Amniotic epithelial cell (primary cell): ENCODE measurements at regions not wholly inside any gene's neighbourhood (a gene's known extent, or its start where the extent isn't known, plus 50 kb on each side); places are given as distances from the start of the nearest gene placed in this dataset.

Experiments used
- DNase-seq: peaks from one replicate; pipeline ENCODE4 v3.0.0-alpha.2; 2010; ENCODE audit warnings: low read depth

DNA sequence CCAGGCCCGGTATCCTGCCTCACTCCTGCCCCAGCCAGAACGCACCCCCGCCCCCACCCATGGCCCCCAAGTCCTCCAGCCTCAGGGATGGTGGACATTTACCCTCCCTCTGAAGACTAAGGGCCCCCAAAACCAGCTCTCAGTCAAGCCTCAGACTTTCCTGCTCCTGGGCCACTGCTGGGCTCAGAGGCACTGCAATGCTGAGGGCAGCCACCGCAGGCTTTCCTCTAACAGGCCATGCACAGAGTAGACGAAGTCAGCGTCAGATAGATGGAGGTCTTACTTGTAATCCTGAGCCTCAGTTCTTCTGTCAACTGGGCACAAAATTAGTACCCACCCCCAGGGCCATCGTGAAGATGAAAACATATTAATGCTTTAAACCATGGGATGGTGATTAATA lies 92.6 kb downstream of the TTC32 start:
- DNase-seq = no peak

DNA sequence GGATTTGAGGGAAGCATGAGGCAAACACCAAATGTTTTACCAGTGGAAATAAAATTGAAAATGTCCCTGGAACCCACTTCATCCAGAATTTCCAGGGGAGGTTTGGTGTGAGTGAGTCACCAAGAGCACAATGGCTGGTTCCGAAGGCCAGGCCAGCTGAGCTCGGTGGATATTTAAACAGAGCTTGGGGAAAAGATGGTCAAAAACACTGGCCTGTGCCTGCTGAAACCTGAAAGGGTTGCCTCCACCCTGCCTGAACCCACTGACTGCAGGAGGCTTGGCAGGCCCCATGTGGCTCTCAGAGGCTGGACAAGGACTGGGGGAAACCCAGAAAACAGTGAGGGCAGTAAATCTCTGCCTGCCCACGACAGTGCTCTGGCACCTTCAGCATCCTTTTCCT lies 93.9 kb downstream of the TTC32 start:
- DNase-seq = no peak

DNA sequence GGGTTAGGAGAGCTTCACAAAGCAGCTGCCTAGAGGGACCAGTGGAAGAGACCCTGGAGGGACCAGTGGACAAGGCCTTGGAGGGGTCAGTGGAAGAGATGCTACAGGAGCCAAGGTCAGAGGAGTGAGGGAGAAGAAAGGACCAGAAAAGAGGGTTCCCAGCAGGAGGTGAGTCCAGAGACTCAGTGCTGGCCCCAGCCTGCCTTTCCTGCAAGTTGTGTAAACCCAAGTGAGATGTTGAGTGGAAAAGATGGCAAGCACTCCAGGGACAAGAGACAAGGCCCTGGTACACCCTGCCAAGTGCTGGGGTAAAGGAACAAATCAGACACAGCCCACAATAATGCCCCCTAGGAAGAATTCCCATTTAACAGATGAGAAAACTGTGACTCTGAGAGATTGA lies 94.4 kb downstream of the TTC32 start:
- DNase-seq = no peak

- no peak for DNase-seq
Observed at GRCh38 chr2:19806591-19806990, 95.2 kb downstream of the TTC32 start.

DNA sequence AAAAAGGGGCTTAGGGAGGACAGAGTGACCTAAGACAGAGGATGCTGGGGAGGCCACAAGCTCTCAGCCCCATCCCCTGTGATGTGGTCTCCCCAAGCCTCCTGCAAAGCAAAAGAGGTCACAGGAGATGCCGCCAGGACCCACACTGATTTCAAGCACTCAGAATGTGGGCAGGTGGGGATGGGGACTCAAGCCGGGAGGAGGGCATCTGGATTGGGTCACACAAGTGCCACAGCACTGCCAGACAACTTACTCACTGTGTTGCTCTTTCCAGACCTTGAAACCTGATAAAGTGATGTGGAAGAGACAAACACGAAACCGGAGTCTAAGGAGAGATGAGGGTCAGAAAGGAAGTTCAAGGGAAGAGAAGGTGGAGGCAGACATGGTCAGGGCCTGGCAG lies 95.7 kb downstream of the TTC32 start:
- no peak for DNase-seq

DNA sequence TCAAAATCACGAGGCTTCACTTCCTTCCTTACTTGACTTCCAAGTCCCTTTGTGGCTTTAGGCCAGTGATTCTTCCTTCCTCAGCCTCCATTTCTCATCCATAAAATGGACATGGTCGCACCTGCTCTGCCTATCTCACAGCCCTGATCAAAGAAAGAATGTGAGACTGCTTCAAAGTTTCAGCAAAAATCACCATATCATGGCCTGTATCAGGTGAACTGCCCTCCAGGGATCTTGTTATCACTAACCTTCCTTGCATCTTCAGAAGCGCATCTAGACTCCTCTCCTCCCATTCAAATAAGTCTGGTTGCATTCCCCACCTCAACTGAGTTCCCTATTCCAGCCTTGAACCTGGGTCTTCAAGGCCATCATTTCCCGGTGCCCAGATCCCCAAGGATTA lies 96.5 kb downstream of the TTC32 start:
- DNase-seq = no peak

DNA sequence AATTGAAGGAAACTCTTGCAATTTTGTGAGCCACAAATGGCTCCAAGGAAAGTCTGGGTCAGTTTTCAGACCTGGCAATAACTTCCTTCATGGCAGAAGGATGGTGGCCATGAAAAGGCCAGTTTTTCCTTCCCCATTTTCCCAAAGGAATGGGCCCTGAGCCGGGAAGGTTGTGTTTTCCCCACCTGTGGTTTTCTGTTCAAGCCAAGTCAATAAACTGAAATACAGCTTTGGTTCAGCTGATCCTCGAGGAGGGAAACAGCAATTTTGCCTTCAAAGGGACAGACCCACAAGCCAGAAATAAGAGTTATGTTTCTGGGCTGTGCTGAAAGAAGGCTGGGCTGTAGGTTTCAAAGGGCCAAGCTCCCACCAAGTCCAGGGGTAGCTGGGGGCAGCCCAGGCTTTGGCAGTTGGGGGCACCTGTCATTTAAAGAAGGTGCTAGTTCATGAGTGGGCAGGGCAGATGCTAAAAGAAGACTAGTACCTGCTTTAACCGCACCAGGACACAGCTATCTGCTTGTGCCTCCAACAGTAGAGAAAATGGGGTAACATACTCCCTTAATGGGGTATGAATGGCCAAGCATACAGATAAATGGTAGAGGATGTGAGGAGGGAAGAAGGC lies 97.0 kb downstream of the TTC32 start:
- no peak for DNase-seq

- peak; percentile 80 for DNase-seq
Observed at GRCh38 chr2:19802086-19802841, 99.5 kb downstream of the TTC32 start.

DNA sequence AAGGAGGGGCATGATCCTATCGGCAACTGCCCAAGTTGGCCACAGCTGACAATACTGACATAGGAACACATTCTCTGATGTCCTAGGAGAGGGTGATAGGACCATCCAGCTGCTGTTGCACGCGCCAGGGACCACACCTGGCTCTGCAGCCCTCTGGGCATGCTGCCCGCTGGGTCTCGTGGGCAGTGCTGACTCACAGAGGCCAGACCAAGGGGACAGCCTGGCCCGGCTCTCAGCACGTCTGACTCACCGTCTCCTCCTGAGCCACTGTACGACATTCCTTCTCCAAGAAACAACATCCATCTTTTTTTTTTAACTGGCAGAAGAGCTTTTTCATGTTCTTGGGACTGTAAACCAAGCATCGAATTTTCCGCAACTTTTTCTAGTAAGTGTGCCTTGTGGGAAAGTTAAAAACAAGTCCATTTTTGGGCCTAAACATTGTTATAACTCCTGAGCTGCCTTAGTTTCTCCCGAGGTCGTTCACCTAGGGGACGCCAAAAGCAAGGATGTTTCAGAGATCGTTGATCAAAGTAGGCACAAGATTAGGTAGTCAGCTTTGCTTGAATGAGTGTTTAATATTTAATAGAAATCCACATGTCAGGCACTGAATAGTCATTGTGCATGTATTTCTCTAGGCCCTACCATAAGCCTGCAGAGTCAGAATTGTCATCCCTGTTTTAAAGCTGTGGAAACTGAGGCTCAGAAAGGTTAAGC lies 100.3 kb downstream of the TTC32 start:
- DNase-seq = peak; percentile 96

GRCh38 chr2:19800796-19801195 lies 101.0 kb downstream of the TTC32 start:
- DNase-seq = no peak

- no peak for DNase-seq
Observed at GRCh38 chr2:19799881-19800780, 101.7 kb downstream of the TTC32 start.

- DNase-seq = peak; percentile 91
Observed at GRCh38 chr2:19797871-19798270, 103.9 kb downstream of the TTC32 start.

DNA sequence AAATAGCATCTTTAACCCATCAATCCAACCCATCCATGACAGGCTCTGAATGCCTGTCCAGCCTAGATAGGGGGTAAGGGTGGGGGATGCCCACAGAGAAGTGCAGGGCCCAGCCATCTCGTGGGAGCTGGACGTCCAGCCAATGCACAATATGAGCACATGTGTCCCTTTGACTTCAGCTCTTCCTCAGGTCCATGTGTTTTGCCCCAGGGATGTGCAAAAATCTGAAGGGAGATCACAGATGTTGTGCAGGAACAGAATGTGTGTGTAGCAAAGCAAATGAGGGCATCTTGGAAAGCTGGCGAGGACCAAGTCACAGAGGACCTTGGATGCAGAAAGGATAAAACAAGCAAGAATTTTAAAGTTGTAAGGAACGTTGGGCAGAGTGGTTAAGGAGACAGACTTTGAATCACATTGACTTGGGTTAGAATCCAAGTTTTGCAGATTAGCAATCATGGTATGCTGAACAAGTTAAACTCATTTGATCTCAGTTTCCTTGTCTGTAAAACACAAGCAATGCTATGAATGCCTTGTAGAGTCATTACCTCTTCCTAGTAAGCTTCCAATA lies 104.5 kb downstream of the TTC32 start:
- no peak for DNase-seq

- DNase-seq = peak; percentile 98
Observed at GRCh38 chr2:19796035-19796695, 105.6 kb downstream of the TTC32 start.

GRCh38 chr2:19793132-19793750 lies 108.5 kb downstream of the TTC32 start:
- DNase-seq = no peak

DNA sequence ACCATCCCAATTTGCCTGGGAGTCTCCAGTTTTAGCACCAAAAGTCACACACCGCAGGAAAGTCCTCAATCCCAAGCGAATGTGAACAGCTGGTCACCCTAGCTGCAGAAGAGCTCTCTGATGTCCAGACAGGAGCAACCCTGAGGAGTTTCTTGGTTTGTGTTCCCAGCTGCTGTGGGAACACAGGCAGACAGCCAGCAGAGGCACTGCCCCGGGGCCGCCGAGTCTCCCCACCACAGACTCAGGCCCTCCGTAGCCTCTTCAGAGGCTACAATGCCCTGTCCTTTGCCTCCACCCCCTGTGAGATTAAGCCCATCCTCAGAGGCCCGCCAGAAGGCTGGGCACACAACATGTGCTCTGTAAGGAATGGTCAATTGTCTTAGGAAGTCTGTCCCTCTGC lies 111.5 kb downstream of the TTC32 start:
- no peak for DNase-seq

GRCh38 chr2:19787134-19787533 lies 114.6 kb downstream of the TTC32 start:
- no peak for DNase-seq

- DNase-seq = peak; percentile 76
Observed at GRCh38 chr2:19786408-19787058, 115.2 kb downstream of the TTC32 start.

DNA sequence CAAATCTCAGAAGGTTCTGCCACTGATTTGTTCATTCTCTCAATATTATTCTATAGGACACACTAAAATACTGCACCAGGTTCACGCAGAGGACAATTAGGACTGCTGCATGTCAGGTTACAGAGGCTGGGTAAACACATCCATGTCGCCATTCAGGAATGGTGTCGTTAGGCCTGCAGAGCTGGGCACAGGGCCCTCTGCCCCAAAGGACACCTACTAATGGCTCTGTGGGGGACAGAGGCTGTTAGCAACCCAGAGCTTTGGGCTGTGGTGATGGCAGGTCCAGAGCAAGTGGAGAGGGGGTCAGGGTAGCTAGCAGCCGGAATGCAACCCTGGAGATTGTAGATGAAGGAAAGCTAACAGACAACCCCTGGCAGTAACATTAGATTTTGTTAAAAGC lies 115.9 kb downstream of the TTC32 start:
- DNase-seq = no peak

- DNase-seq = peak; percentile 76
Observed at GRCh38 chr2:19785447-19785846, 116.3 kb downstream of the TTC32 start.
